ENCODE measurements at regions not wholly inside any gene's neighbourhood (a gene's known extent, or its start where the extent isn't known, plus 50 kb on each side); places are given as distances from the start of the nearest gene placed in this dataset.

- Histone ChIP-seq H3K36me3 (no peaks in the 10 kb centered on the region), H3K27me3 (no peaks in the 10 kb centered on the region), H3K9me3 (no peaks in the 10 kb centered on the region), H3K4me1 (no peaks in the 10 kb centered on the region), H3K27ac (no peak overlapping the region), H3K4me3 (no peak overlapping the region)
- intact Hi-C loops (cut with DNase I): no loop called here
- no peak for TF ChIP-seq POLR2A (IDR thresholded peaks at IDR 0.05)
- TF ChIP-seq CTCF (IDR thresholded peaks at IDR 0.05): no peak
- no peak for TF ChIP-seq EP300 (IDR thresholded peaks at IDR 0.05)
- no peak for TF ChIP-seq POLR2AphosphoS5 (IDR thresholded peaks at IDR 0.05)
- DNase-seq: no peak
- 93 to 98% methylated on average over 2 of the region's 2 CpGs for WGBS, 2 donors
Measured at GRCh38 chr7:25572423-25572822, 344.1 kb upstream of the NPVF start.

- H3K4me1 ChIP-seq: no peaks in the 10 kb centered on the region
- intact Hi-C loops (cut with DNase I): no loop called here
- H3K27me3 ChIP-seq: no peaks in the 10 kb centered on the region
Measured at GRCh38 chr7:25574828-25575227, 346.5 kb upstream of the NPVF start.

GRCh38 chr7:25575634-25576033 is 347.3 kb upstream of the NPVF start:
- DNase-seq: no peak
- intact Hi-C loops (cut with DNase I): no loop called here
- 94 to 97% methylated on average over 4 of the region's 4 CpGs for WGBS, 2 donors
- Histone ChIP-seq H3K36me3 (no peaks in the 10 kb centered on the region), H3K9me3 (no peaks in the 10 kb centered on the region), H3K27ac (no peak overlapping the region), H3K27me3 (no peaks in the 10 kb centered on the region), H3K4me3 (no peak overlapping the region), H3K4me1 (no peaks in the 10 kb centered on the region)
- no peak for TF ChIP-seq POLR2AphosphoS5 (IDR thresholded peaks at IDR 0.05)
- no peak for TF ChIP-seq CTCF (IDR thresholded peaks at IDR 0.05)
- no peak for TF ChIP-seq POLR2A (IDR thresholded peaks at IDR 0.05)
- TF ChIP-seq EP300 (IDR thresholded peaks at IDR 0.05): no peak

More at GRCh38 chr7:25574828-25575227, 346.5 kb upstream of the NPVF start:
- H3K36me3 ChIP-seq: no peaks in the 10 kb centered on the region
- TF ChIP-seq CTCF (IDR thresholded peaks at IDR 0.05) (no peak), EP300 (IDR thresholded peaks at IDR 0.05) (no peak), POLR2AphosphoS5 (IDR thresholded peaks at IDR 0.05) (no peak), POLR2A (IDR thresholded peaks at IDR 0.05) (no peak)
- no peak overlapping the region for H3K27ac ChIP-seq
- no peak overlapping the region for H3K4me3 ChIP-seq
- no peaks in the 10 kb centered on the region for H3K9me3 ChIP-seq
- no peak for DNase-seq

- Histone ChIP-seq H3K9me3 (no peaks in the 10 kb centered on the region), H3K4me1 (no peaks in the 10 kb centered on the region), H3K27ac (no peak overlapping the region), H3K36me3 (no peaks in the 10 kb centered on the region), H3K4me3 (no peak overlapping the region), H3K27me3 (no peaks in the 10 kb centered on the region)
- DNase-seq: no peak
- TF ChIP-seq POLR2A (IDR thresholded peaks at IDR 0.05) (no peak), CTCF (IDR thresholded peaks at IDR 0.05) (no peak), EP300 (IDR thresholded peaks at IDR 0.05) (no peak), POLR2AphosphoS5 (IDR thresholded peaks at IDR 0.05) (no peak)
- 15 to 41% methylated on average over 3 of the region's 3 CpGs for WGBS, 2 donors
- intact Hi-C loops (cut with DNase I): no loop called here
Measured at GRCh38 chr7:25578991-25579777, 350.9 kb upstream of the NPVF start.

- Histone ChIP-seq H3K27ac (no peak overlapping the region), H3K4me1 (no peaks in the 10 kb centered on the region), H3K4me3 (no peak overlapping the region), H3K27me3 (no peaks in the 10 kb centered on the region), H3K36me3 (no peaks in the 10 kb centered on the region), H3K9me3 (no peaks in the 10 kb centered on the region)
- DNase-seq: no peak
- no peak for TF ChIP-seq POLR2AphosphoS5 (IDR thresholded peaks at IDR 0.05)
- intact Hi-C loops (cut with DNase I): no loop called here
- WGBS, 2 donors: 20 to 66% methylated on average over 4 of the region's 4 CpGs
Measured at GRCh38 chr7:25579778-25580075, 351.4 kb upstream of the NPVF start.

Data from sigmoid colon (tissue), 6 donors.